Endodermal cell (in vitro differentiated cells): ENCODE measurements at regions not wholly inside any gene's neighbourhood (a gene's known extent, or its start where the extent isn't known, plus 50 kb on each side); places are given as distances from the start of the nearest gene placed in this dataset.

Experiments
- DNase-seq: peaks from one replicate; pipeline ENCODE4 v3.0.0-alpha.2; 2017
- H3K27ac ChIP-seq: 2 replicates; pipeline ENCODE4 v1.5.1; 2013; ENCODE audit warnings: mild to moderate bottlenecking, low read depth, low read length, moderate library complexity
- H3K27me3 ChIP-seq: 2 replicates; pipeline ENCODE4 v1.6.1; 2013; ENCODE audit warnings: mild to moderate bottlenecking, low read length, moderate library complexity; ENCODE audit not compliant: insufficient read depth, control insufficient read depth, poor library complexity, severe bottlenecking
- H3K36me3 ChIP-seq: 2 replicates; pipeline ENCODE4 v1.7.0; 2013; ENCODE audit warnings: mild to moderate bottlenecking, low read length, moderate library complexity; ENCODE audit not compliant: control insufficient read depth, insufficient read depth
- H3K4me1 ChIP-seq: one replicate; pipeline ENCODE4 v1.7.0; 2013; ENCODE audit warnings: low read length; ENCODE audit not compliant: control insufficient read depth, insufficient read depth
- H3K4me3 ChIP-seq: 2 replicates; pipeline ENCODE4 v1.5.1; 2013; ENCODE audit warnings: mild to moderate bottlenecking, low read length, moderate library complexity
- H3K9ac ChIP-seq: 2 replicates; pipeline ENCODE4 v1.6.1; 2013; ENCODE audit warnings: mild to moderate bottlenecking, low read length, moderate library complexity; ENCODE audit not compliant: poor library complexity, severe bottlenecking; ENCODE audit errors: extremely low read depth
- H3K9me3 ChIP-seq: 2 replicates; pipeline ENCODE4 v1.6.1; 2013; ENCODE audit warnings: mild to moderate bottlenecking, low read length, moderate library complexity; ENCODE audit not compliant: control insufficient read depth
- H3K27ac Mint-ChIP-seq: 2 replicates; pipeline ENCODE4 v1.8.0; 2020; ENCODE audit warnings: mixed read lengths
- H3K27me3 Mint-ChIP-seq: 2 replicates; pipeline ENCODE4 v1.8.0; 2021; ENCODE audit warnings: mild to moderate bottlenecking, mixed read lengths; ENCODE audit not compliant: insufficient read depth
- H3K36me3 Mint-ChIP-seq: 2 replicates; pipeline ENCODE4 v1.8.0; 2020; ENCODE audit warnings: low read depth, mixed read lengths
- H3K4me1 Mint-ChIP-seq: 2 replicates; pipeline ENCODE4 v1.8.0; 2020; ENCODE audit warnings: mixed read lengths
- H3K4me3 Mint-ChIP-seq: 2 replicates; pipeline ENCODE4 v1.8.0; 2020; ENCODE audit warnings: mild to moderate bottlenecking, moderate library complexity, mixed read lengths
- H3K9me3 Mint-ChIP-seq: 2 replicates; pipeline ENCODE4 v1.8.0; 2020; ENCODE audit warnings: mild to moderate bottlenecking, mixed read lengths
- CTCF ChIP-seq: fragments of 200-600 bp; sonication (generic); conservative IDR thresholded peaks from 2 replicates; pipeline ENCODE4 v1.5.0; 2021; ENCODE audit warnings: antibody characterized with exemption, mild to moderate bottlenecking
- whole genome bisulfite sequencing, 2 experiments: methylation state at CpG; one replicate each; pipeline versions ENCODE4 v1.1.5 to v1.1.7; 2013; ENCODE audit warnings: missing lambda C conversion rate in 2 of 2, mixed read lengths in 1 of 2; ENCODE audit not compliant: insufficient coverage in 1 of 2, insufficient read length in 1 of 2; 5-methylcytosine and 5-hydroxymethylcytosine counted together

- no peak overlapping the region for H3K9ac ChIP-seq
- H3K27ac ChIP-seq = no peak overlapping the region
- no peak for DNase-seq
- Mint-ChIP-seq H3K27me3 (no peaks in the 10 kb centered on the region), H3K4me3 (no peak overlapping the region), H3K27ac (no peak overlapping the region), H3K9me3 (no peaks in the 10 kb centered on the region), H3K36me3 (no peaks in the 10 kb centered on the region), H3K4me1 (no peaks in the 10 kb centered on the region)
- TF ChIP-seq CTCF = no peak
- no peaks in the 10 kb centered on the region for H3K4me1 ChIP-seq
- H3K36me3 ChIP-seq = no peaks in the 10 kb centered on the region
- H3K9me3 ChIP-seq = no peaks in the 10 kb centered on the region
- H3K27me3 ChIP-seq = no peaks in the 10 kb centered on the region
- H3K4me3 ChIP-seq = no peak overlapping the region
Observed at GRCh38 chr7:113816639-113817038, 102.2 kb downstream of the PPP1R3A start.

GRCh38 chr7:113813471-113813870 is 105.3 kb downstream of the PPP1R3A start:
- Histone ChIP-seq H3K4me1 (no peaks in the 10 kb centered on the region), H3K27me3 (no peaks in the 10 kb centered on the region), H3K36me3 (no peaks in the 10 kb centered on the region), H3K4me3 (no peak overlapping the region), H3K9me3 (no peaks in the 10 kb centered on the region), H3K9ac (no peak overlapping the region), H3K27ac (no peak overlapping the region)
- H3K36me3 Mint-ChIP-seq = no peaks in the 10 kb centered on the region
- H3K27me3 Mint-ChIP-seq = no peaks in the 10 kb centered on the region
- H3K4me1 Mint-ChIP-seq = no peaks in the 10 kb centered on the region
- no peak overlapping the region for H3K27ac Mint-ChIP-seq
- no peaks in the 10 kb centered on the region for H3K9me3 Mint-ChIP-seq
- H3K4me3 Mint-ChIP-seq = no peak overlapping the region
- DNase-seq = no peak
- WGBS, 2 experiments = 79% methylated on average over 1 of the region's 1 CpG; no CpG with 5 or more reads in 1 of the 2 experiments
- no peak for TF ChIP-seq CTCF

- WGBS, 2 experiments = 90 to 100% methylated on average over 1 to 3 of the region's 3 CpGs
- no peak overlapping the region for H3K4me3 ChIP-seq
- Mint-ChIP-seq H3K27ac (no peak overlapping the region), H3K4me1 (no peaks in the 10 kb centered on the region), H3K27me3 (no peaks in the 10 kb centered on the region), H3K9me3 (no peaks in the 10 kb centered on the region), H3K4me3 (no peak overlapping the region), H3K36me3 (no peaks in the 10 kb centered on the region)
- no peaks in the 10 kb centered on the region for H3K4me1 ChIP-seq
- no peak for TF ChIP-seq CTCF
- no peaks in the 10 kb centered on the region for H3K9me3 ChIP-seq
- no peak for DNase-seq
- no peaks in the 10 kb centered on the region for H3K27me3 ChIP-seq
- H3K9ac ChIP-seq = no peak overlapping the region
- H3K36me3 ChIP-seq = no peaks in the 10 kb centered on the region
- no peak overlapping the region for H3K27ac ChIP-seq
Observed at GRCh38 chr7:113812591-113813255, 106.1 kb downstream of the PPP1R3A start.
